SK-N-SH (cell line): ENCODE measurements at regions not wholly inside any gene's neighbourhood (a gene's known extent, or its start where the extent isn't known, plus 50 kb on each side); places are given as distances from the start of the nearest gene placed in this dataset.

Source experiments
- CTCF ChIA-PET: fragments of 300-600, 350-600 bp; formaldehyde crosslinking; extraction: SDS; loops from one replicate; lab custom pipeline; 2021; lab: Yijun Ruan, JAX
- POLR2A ChIA-PET: fragments of 350-600 bp; sonication (Branson Sonifier 250); formaldehyde crosslinking; extraction: SDS; loops from one replicate; lab custom pipeline; 2020; ENCODE audit warnings: antibody characterized with exemption, inconsistent platforms; lab: Yijun Ruan, JAX
- DNase-seq: peaks from one replicate; pipeline ENCODE4 v3.0.0; 2012
- H2AFZ ChIP-seq: fragments of 200-600 bp; sonication (generic); 2 replicates; pipeline ENCODE4 v1.8.1; 2016; ENCODE audit warnings: antibody characterized with exemption, mild to moderate bottlenecking, low read depth
- H3F3A ChIP-seq: fragments of 200-600 bp; sonication (generic); replicated peaks from 2 replicates; pipeline ENCODE3; 2016; ENCODE audit warnings: antibody characterized with exemption, mild to moderate bottlenecking; ENCODE audit not compliant: insufficient read depth
- H3K27ac ChIP-seq, 2 experiments: fragments of 200-500 bp in 1 of 2; fragments of 200-600 bp in 1 of 2; sonication (Bioruptor generic) in 1 of 2; sonication (generic), shearing (Covaris generic) in 1 of 2; 2 replicates each; pipeline versions ENCODE4 v1.5.1 to v1.6.1; 2014 to 2016; ENCODE audit warnings: low read depth in 2 of 2, inconsistent platforms in 1 of 2, low read length in 1 of 2, mild to moderate bottlenecking in 1 of 2, mixed read lengths in 1 of 2
- H3K27me3 ChIP-seq: fragments of 200-600 bp; sonication (generic), shearing (Covaris generic); 2 replicates; pipeline ENCODE4 v1.6.1; 2016; ENCODE audit warnings: mixed run types; ENCODE audit not compliant: insufficient read depth
- H3K36me3 ChIP-seq, 2 experiments: fragments of 200-500 bp in 1 of 2; fragments of 200-600 bp in 1 of 2; sonication (Bioruptor generic) in 1 of 2; sonication (generic) in 1 of 2; replicated peaks in 1 of 2; 2 replicates each; pipeline versions ENCODE3 to v1.5.1; 2014 to 2016; ENCODE audit warnings: low read length in 1 of 2, mild to moderate bottlenecking in 1 of 2; ENCODE audit not compliant: insufficient read depth in 2 of 2, control insufficient read depth in 1 of 2
- H3K4me1 ChIP-seq, 2 experiments: fragments of 200-500 bp in 1 of 2; fragments of 200-600 bp in 1 of 2; sonication (Bioruptor generic) in 1 of 2; sonication (generic), shearing (Covaris generic) in 1 of 2; 2 replicates each; pipeline versions ENCODE4 v1.5.1 to v1.6.1; 2014 to 2016; ENCODE audit warnings: low read depth in 1 of 2, low read length in 1 of 2, mixed run types in 1 of 2; ENCODE audit not compliant: insufficient read depth in 2 of 2, control insufficient read depth in 1 of 2
- H3K4me2 ChIP-seq: fragments of 200-600 bp; sonication (generic), shearing (Covaris generic); 2 replicates; pipeline ENCODE4 v1.6.1; 2017; ENCODE audit warnings: mixed run types
- H3K4me3 ChIP-seq, 2 experiments: fragments of 200-500 bp in 1 of 2; fragments of 200-600 bp in 1 of 2; sonication (Bioruptor generic) in 1 of 2; sonication (generic), shearing (Covaris generic) in 1 of 2; 2 replicates each; pipeline versions ENCODE4 v1.5.1 to v1.8.1; 2014 to 2016; ENCODE audit warnings: low read depth in 2 of 2, inconsistent platforms in 1 of 2, low read length in 1 of 2, mild to moderate bottlenecking in 1 of 2, mixed read lengths in 1 of 2, moderate library complexity in 1 of 2
- H3K79me2 ChIP-seq: fragments of 200-600 bp; sonication (generic); 2 replicates; pipeline ENCODE4 v1.8.1; 2017; ENCODE audit warnings: mild to moderate bottlenecking; ENCODE audit not compliant: insufficient read depth
- H3K9ac ChIP-seq: fragments of 200-600 bp; sonication (generic); 2 replicates; pipeline ENCODE4 v1.6.1; 2017; ENCODE audit warnings: mixed run types
- H3K9me2 ChIP-seq: fragments of 200-600 bp; sonication (generic); 2 replicates; pipeline ENCODE4 v1.6.1; 2017; ENCODE audit warnings: mixed run types
- H3K9me3 ChIP-seq: fragments of 200-600 bp; sonication (generic); 2 replicates; pipeline ENCODE4 v1.6.1; 2017; ENCODE audit warnings: mixed run types, mild to moderate bottlenecking, moderate library complexity
- H4K20me1 ChIP-seq: fragments of 200-600 bp; sonication (generic); 2 replicates; pipeline ENCODE4 v1.6.1; 2017; ENCODE audit warnings: mild to moderate bottlenecking, mixed run types; ENCODE audit not compliant: insufficient read depth
- CHD2 ChIP-seq: fragments of 150-350 bp; IDR thresholded peaks from 2 replicates; pipeline ENCODE4 v1.6.1; 2018; ENCODE audit warnings: low read length; ENCODE audit not compliant: partially characterized antibody
- EP300 ChIP-seq, 2 experiments: IDR thresholded peaks; 2 replicates each; pipeline versions ENCODE4 v1.4.0 to v1.6.1; 2012; ENCODE audit warnings: borderline replicate concordance in 1 of 2, low read depth in 1 of 2, low read length in 1 of 2
- FOXJ3 ChIP-seq: sonication (generic); formaldehyde crosslinking; IDR thresholded peaks from 2 replicates; pipeline ENCODE4 v1.5.1; 2020; ENCODE audit warnings: mild to moderate bottlenecking, missing genetic modification reagents
- FOXM1 ChIP-seq: IDR thresholded peaks from 2 replicates; pipeline ENCODE4 v1.4.0; 2012; ENCODE audit warnings: low read depth, mild to moderate bottlenecking
- GATA2 ChIP-seq: sonication (generic); formaldehyde crosslinking; IDR thresholded peaks from 2 replicates; pipeline ENCODE4 v1.5.0; 2020; ENCODE audit warnings: mild to moderate bottlenecking, missing genetic modification reagents
- JUND ChIP-seq: IDR thresholded peaks from 2 replicates; pipeline ENCODE4 v1.4.0; 2012
- MEF2A ChIP-seq: IDR thresholded peaks from 2 replicates; pipeline ENCODE4 v1.4.0; 2012; ENCODE audit warnings: low read depth, borderline replicate concordance
- RAD21 ChIP-seq: IDR thresholded peaks from 2 replicates; pipeline ENCODE4 v1.6.1; 2012; ENCODE audit warnings: mild to moderate bottlenecking, low read length
- RCOR1 ChIP-seq: fragments of 150-350 bp; IDR thresholded peaks from 2 replicates; pipeline ENCODE4 v1.6.1; 2017; ENCODE audit warnings: antibody characterized with exemption, low read length
- RFX5 ChIP-seq: IDR thresholded peaks from 2 replicates; pipeline ENCODE4 v1.6.1; 2012; ENCODE audit warnings: mild to moderate bottlenecking, improper control_type of control experiment, low read length
- SIN3A ChIP-seq: IDR thresholded peaks from 2 replicates; pipeline ENCODE4 v1.6.1; 2012; ENCODE audit warnings: low read depth, mild to moderate bottlenecking, low read length, moderate library complexity, borderline replicate concordance
- SMC3 ChIP-seq: IDR thresholded peaks from 2 replicates; pipeline ENCODE4 v1.6.1; 2012; ENCODE audit warnings: low read depth, low read length, improper control_type of control experiment
- TAF1 ChIP-seq: IDR thresholded peaks from 2 replicates; pipeline ENCODE4 v1.6.1; 2012; ENCODE audit warnings: low read depth, mild to moderate bottlenecking, low read length, moderate library complexity, borderline replicate concordance
- TEAD4 ChIP-seq: IDR thresholded peaks from 2 replicates; pipeline ENCODE4 v1.4.0; 2012; ENCODE audit warnings: mild to moderate bottlenecking, borderline replicate concordance; ENCODE audit not compliant: insufficient read depth
- WGBS: methylation state at CpG from one replicate; pipeline ENCODE4 v1.1.6; 2017; ENCODE audit warnings: low lambda C conversion rate; 5-methylcytosine and 5-hydroxymethylcytosine counted together
- TF ChIP-seq, protein P1 (sequence below): IDR thresholded peaks from 2 replicates; pipeline ENCODE4 v1.6.1; 2012; ENCODE audit warnings: mild to moderate bottlenecking, low read depth, low read length, moderate library complexity
- TF ChIP-seq, protein P2 (sequence below): fragments of 200-600 bp; sonication (generic); IDR thresholded peaks from 2 replicates; pipeline ENCODE4 v1.6.1; 2017; ENCODE audit warnings: antibody characterized with exemption, mild to moderate bottlenecking, moderate library complexity

- no peak for TF ChIP-seq FOXM1
- no peak for TF ChIP-seq JUND
- TF ChIP-seq TEAD4, result no peak
- no peak for TF ChIP-seq GATA2
- no peak for TF ChIP-seq RFX5
- no peak for TF ChIP-seq TAF1
- TF ChIP-seq RAD21, result no peak
- TF ChIP-seq SIN3A, result no peak
- TF ChIP-seq, protein P1, sequence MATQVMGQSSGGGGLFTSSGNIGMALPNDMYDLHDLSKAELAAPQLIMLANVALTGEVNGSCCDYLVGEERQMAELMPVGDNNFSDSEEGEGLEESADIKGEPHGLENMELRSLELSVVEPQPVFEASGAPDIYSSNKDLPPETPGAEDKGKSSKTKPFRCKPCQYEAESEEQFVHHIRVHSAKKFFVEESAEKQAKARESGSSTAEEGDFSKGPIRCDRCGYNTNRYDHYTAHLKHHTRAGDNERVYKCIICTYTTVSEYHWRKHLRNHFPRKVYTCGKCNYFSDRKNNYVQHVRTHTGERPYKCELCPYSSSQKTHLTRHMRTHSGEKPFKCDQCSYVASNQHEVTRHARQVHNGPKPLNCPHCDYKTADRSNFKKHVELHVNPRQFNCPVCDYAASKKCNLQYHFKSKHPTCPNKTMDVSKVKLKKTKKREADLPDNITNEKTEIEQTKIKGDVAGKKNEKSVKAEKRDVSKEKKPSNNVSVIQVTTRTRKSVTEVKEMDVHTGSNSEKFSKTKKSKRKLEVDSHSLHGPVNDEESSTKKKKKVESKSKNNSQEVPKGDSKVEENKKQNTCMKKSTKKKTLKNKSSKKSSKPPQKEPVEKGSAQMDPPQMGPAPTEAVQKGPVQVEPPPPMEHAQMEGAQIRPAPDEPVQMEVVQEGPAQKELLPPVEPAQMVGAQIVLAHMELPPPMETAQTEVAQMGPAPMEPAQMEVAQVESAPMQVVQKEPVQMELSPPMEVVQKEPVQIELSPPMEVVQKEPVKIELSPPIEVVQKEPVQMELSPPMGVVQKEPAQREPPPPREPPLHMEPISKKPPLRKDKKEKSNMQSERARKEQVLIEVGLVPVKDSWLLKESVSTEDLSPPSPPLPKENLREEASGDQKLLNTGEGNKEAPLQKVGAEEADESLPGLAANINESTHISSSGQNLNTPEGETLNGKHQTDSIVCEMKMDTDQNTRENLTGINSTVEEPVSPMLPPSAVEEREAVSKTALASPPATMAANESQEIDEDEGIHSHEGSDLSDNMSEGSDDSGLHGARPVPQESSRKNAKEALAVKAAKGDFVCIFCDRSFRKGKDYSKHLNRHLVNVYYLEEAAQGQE, result no peak
- TF ChIP-seq, protein P2, sequence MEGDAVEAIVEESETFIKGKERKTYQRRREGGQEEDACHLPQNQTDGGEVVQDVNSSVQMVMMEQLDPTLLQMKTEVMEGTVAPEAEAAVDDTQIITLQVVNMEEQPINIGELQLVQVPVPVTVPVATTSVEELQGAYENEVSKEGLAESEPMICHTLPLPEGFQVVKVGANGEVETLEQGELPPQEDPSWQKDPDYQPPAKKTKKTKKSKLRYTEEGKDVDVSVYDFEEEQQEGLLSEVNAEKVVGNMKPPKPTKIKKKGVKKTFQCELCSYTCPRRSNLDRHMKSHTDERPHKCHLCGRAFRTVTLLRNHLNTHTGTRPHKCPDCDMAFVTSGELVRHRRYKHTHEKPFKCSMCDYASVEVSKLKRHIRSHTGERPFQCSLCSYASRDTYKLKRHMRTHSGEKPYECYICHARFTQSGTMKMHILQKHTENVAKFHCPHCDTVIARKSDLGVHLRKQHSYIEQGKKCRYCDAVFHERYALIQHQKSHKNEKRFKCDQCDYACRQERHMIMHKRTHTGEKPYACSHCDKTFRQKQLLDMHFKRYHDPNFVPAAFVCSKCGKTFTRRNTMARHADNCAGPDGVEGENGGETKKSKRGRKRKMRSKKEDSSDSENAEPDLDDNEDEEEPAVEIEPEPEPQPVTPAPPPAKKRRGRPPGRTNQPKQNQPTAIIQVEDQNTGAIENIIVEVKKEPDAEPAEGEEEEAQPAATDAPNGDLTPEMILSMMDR, result no peak
- TF ChIP-seq MEF2A, result no peak
- no peak for TF ChIP-seq FOXJ3 (CRISPR knock-in tag)
- no peak for TF ChIP-seq CHD2
- no peak for TF ChIP-seq RCOR1
- no peak for TF ChIP-seq EP300 (IDR thresholded peaks at IDR 0.05; ENCODE audit: borderline replicate concordance in 1 of 2, low read depth in 1 of 2, low read length in 1 of 2)
- no peak for TF ChIP-seq SMC3
- 22% methylated on average over 5 of the region's 5 CpGs for WGBS
These were observed 491.1 kb upstream of the ADARB2 start for GRCh38 chr10:2228320-2228901.

More at GRCh38 chr10:2228320-2228901, 491.1 kb upstream of the ADARB2 start:
- DNase-seq, result no peak
- no peak overlapping the region for H3K9ac ChIP-seq
- no peaks in the 10 kb centered on the region for H3K27me3 ChIP-seq
- POLR2A ChIA-PET, result interaction anchor here (0.6 kb wide), 2 partner anchors 67 to 489 kb away, joined by 3 to 4 read pairs; no protein-coding TSS in a partner anchor
- CTCF ChIA-PET, result interaction anchor here (0.8 kb wide), 1 partner anchor 190 kb away, joined by 3 read pairs; no protein-coding TSS in a partner anchor
- no peaks in the 10 kb centered on the region for H3K9me2 ChIP-seq
- no peak overlapping the region for H3K4me2 ChIP-seq
- peaks cover 0 to 9% of the 10 kb centered on the region in 2 experiments; a peak in 1 of 4 replicates for H3K4me1 ChIP-seq
- H3K9me3 ChIP-seq, result no peaks in the 10 kb centered on the region; the same call in 1 of the 2 replicates
- H3K27ac ChIP-seq, result no peak overlapping the region
- no peaks in the 10 kb centered on the region for H3K79me2 ChIP-seq
- no peak overlapping the region for H3K4me3 ChIP-seq
- no peaks in the 10 kb centered on the region for H3F3A ChIP-seq
- H3K36me3 ChIP-seq, result no peaks in the 10 kb centered on the region
- H2AFZ ChIP-seq, result no peak overlapping the region
- no peaks in the 10 kb centered on the region for H4K20me1 ChIP-seq
